ENCODE measurements at regions not wholly inside any gene's neighbourhood (a gene's known extent, or its start where the extent isn't known, plus 50 kb on each side); places are given as distances from the start of the nearest gene placed in this dataset.
A peak's percentile ranks its signal among the peaks of the same experiment; 100 is the strongest.

GRCh38 chr6:44000164-44000842, 126.9 kb downstream of the MRPL14 start (continued):
- TF ChIP-seq ATF2 (CRISPR knock-in tag; IDR thresholded peaks at IDR 0.05) (no peak), VEZF1 (CRISPR knock-in tag; IDR thresholded peaks at IDR 0.05) (peak; percentile 25; the same call in 1 of the 2 replicates), ZNF766 (CRISPR knock-in tag; conservative IDR thresholded peaks at IDR 0.05) (peak; percentile 57), CREB1 (IDR thresholded peaks at IDR 0.05) (no peak), CREB1 (CRISPR knock-in tag; IDR thresholded peaks at IDR 0.05) (peak; percentile 36; the same call in 1 of the 2 replicates), ZNF12 (CRISPR knock-in tag; IDR thresholded peaks at IDR 0.05) (no peak), EHMT2 (IDR thresholded peaks at IDR 0.05) (no peak), MECOM (CRISPR knock-in tag; IDR thresholded peaks at IDR 0.05) (0 out of 2 replicates have a peak, but pooled peaks have one; percentile 27), ZNF175 (CRISPR knock-in tag; IDR thresholded peaks at IDR 0.05; ENCODE audit: low read depth) (0 out of 2 replicates have a peak, but pooled peaks have one; percentile 25), ZBTB17 (CRISPR knock-in tag; IDR thresholded peaks at IDR 0.05) (no peak)

Data from K562 (cell line).